Mesenchymal stem cell (in vitro differentiated cells and primary cell): ENCODE measurements at regions not wholly inside any gene's neighbourhood (a gene's known extent, or its start where the extent isn't known, plus 50 kb on each side); places are given as distances from the start of the nearest gene placed in this dataset.
"Not testable (repeated sequence)": the region's sequence is repeated elsewhere in the genome, so short reads cannot be mapped to it uniquely, and the experiment has no call there.

Experiments used
- DNase-seq: peaks from one replicate; pipeline ENCODE4 v3.0.0-alpha.2; 2013
- H2AFZ ChIP-seq: one replicate; pipeline ENCODE4 v1.6.1; 2013; ENCODE audit warnings: low read depth, mild to moderate bottlenecking, control low read depth, inconsistent platforms, low read length, moderate library complexity
- H2AK5ac ChIP-seq: 2 replicates; pipeline ENCODE4 v1.6.1; 2013; ENCODE audit warnings: low read length, moderate library complexity, mild to moderate bottlenecking, inconsistent platforms; ENCODE audit not compliant: severe bottlenecking
- H2BK120ac ChIP-seq: one replicate; pipeline ENCODE4 v1.6.1; 2013; ENCODE audit warnings: low read depth, mild to moderate bottlenecking, inconsistent platforms, low read length, moderate library complexity
- H2BK12ac ChIP-seq, 2 experiments: one replicate each; pipeline ENCODE4 v1.6.1; 2013; ENCODE audit warnings: inconsistent platforms in 2 of 2, low read length in 2 of 2, mild to moderate bottlenecking in 2 of 2, moderate library complexity in 2 of 2, control low read depth in 1 of 2
- H2BK15ac ChIP-seq: one replicate; pipeline ENCODE4 v1.6.1; 2013; ENCODE audit warnings: mild to moderate bottlenecking, low read depth, inconsistent platforms; ENCODE audit not compliant: poor library complexity, severe bottlenecking
- H2BK5ac ChIP-seq: 2 replicates; pipeline ENCODE4 v1.6.1; 2013; ENCODE audit warnings: low read depth, mild to moderate bottlenecking, low read length, control low read depth, inconsistent platforms; ENCODE audit not compliant: poor library complexity, severe bottlenecking
- H3K14ac ChIP-seq, 2 experiments: one replicate each; pipeline ENCODE4 v1.6.1; 2013; ENCODE audit warnings: inconsistent platforms in 2 of 2, low read length in 2 of 2, control low read depth in 1 of 2, mild to moderate bottlenecking in 1 of 2, moderate library complexity in 1 of 2
- H3K18ac ChIP-seq, 2 experiments: one replicate each; pipeline ENCODE4 v1.6.1; 2013; ENCODE audit warnings: inconsistent platforms in 2 of 2, low read length in 2 of 2, control low read depth in 1 of 2, low read depth in 1 of 2, mild to moderate bottlenecking in 1 of 2
- H3K23ac ChIP-seq, 2 experiments: one replicate each; pipeline ENCODE4 v1.6.1; 2013; ENCODE audit warnings: inconsistent platforms in 2 of 2, low read length in 2 of 2, mild to moderate bottlenecking in 2 of 2, moderate library complexity in 2 of 2, control low read depth in 1 of 2
- H3K27ac ChIP-seq: 2 replicates; pipeline ENCODE4 v1.5.1; 2013; ENCODE audit warnings: mild to moderate bottlenecking, moderate library complexity, low read length, control low read depth, inconsistent platforms; ENCODE audit not compliant: poor library complexity, severe bottlenecking
- H3K27me3 ChIP-seq, 2 experiments: 2 replicates each; pipeline versions ENCODE4 v1.6.1 to v1.7.0; 2013; ENCODE audit warnings: low read length in 2 of 2, mild to moderate bottlenecking in 2 of 2, moderate library complexity in 2 of 2, control low read depth in 1 of 2, inconsistent platforms in 1 of 2; ENCODE audit not compliant: control insufficient read depth in 1 of 2, insufficient read depth in 1 of 2
- H3K36me3 ChIP-seq, 2 experiments: 2 replicates each; pipeline versions ENCODE4 v1.6.1 to v1.7.0; 2013; ENCODE audit warnings: low read length in 2 of 2, control low read depth in 1 of 2, inconsistent platforms in 1 of 2, low read depth in 1 of 2, mild to moderate bottlenecking in 1 of 2; ENCODE audit not compliant: insufficient read depth in 2 of 2, control insufficient read depth in 1 of 2
- H3K4ac ChIP-seq, 2 experiments: one replicate each; pipeline ENCODE4 v1.6.1; 2013; ENCODE audit warnings: inconsistent platforms in 2 of 2, low read length in 2 of 2, mild to moderate bottlenecking in 2 of 2, moderate library complexity in 2 of 2, control low read depth in 1 of 2, low read depth in 1 of 2
- H3K4me1 ChIP-seq: 2 replicates; pipeline ENCODE4 v1.6.1; 2013; ENCODE audit warnings: low read depth, low read length, control low read depth; ENCODE audit not compliant: control insufficient read depth, insufficient read depth
- H3K4me2 ChIP-seq: 2 replicates; pipeline ENCODE4 v1.6.1; 2013; ENCODE audit warnings: low read length, mild to moderate bottlenecking, inconsistent platforms; ENCODE audit not compliant: poor library complexity, severe bottlenecking
- H3K4me3 ChIP-seq, 2 experiments: 2 replicates each; pipeline versions ENCODE4 v1.5.1 to v1.7.0; 2013; ENCODE audit warnings: low read length in 2 of 2, mild to moderate bottlenecking in 2 of 2, control low read depth in 1 of 2, low read depth in 1 of 2; ENCODE audit not compliant: insufficient read depth in 1 of 2
- H3K79me1 ChIP-seq: replicated peaks from 2 replicates; pipeline ENCODE4 v1.6.1; 2013; ENCODE audit warnings: mild to moderate bottlenecking, control low read depth, low read length, inconsistent platforms; ENCODE audit not compliant: poor library complexity, severe bottlenecking
- H3K9ac ChIP-seq: 2 replicates; pipeline ENCODE4 v1.7.0; 2013; ENCODE audit warnings: mild to moderate bottlenecking, low read length, moderate library complexity
- H3K9me3 ChIP-seq: 2 replicates; pipeline ENCODE4 v1.7.0; 2013; ENCODE audit warnings: mild to moderate bottlenecking, low read length; ENCODE audit not compliant: control insufficient read depth
- H4K8ac ChIP-seq: one replicate; pipeline ENCODE4 v1.6.1; 2013; ENCODE audit warnings: inconsistent platforms, mild to moderate bottlenecking, low read length, moderate library complexity
- H4K91ac ChIP-seq: one replicate; pipeline ENCODE4 v1.6.1; 2013; ENCODE audit warnings: mild to moderate bottlenecking, low read length, inconsistent platforms
- WGBS: methylation state at CpG from one replicate; pipeline ENCODE4 v1.1.7; 2013; ENCODE audit warnings: mixed read lengths; 5-methylcytosine and 5-hydroxymethylcytosine counted together

- not testable (repeated sequence) for H3K36me3 ChIP-seq, H4K8ac ChIP-seq, H3K27ac ChIP-seq, H3K4ac ChIP-seq, H3K79me1 ChIP-seq, H4K91ac ChIP-seq, H2BK12ac ChIP-seq, H3K9ac ChIP-seq, H3K27me3 ChIP-seq, H3K4me1 ChIP-seq, H2AK5ac ChIP-seq, H3K14ac ChIP-seq, H3K4me2 ChIP-seq, H2BK5ac ChIP-seq, H3K18ac ChIP-seq, H3K23ac ChIP-seq, H2BK120ac ChIP-seq, H2AFZ ChIP-seq, H3K4me3 ChIP-seq, H3K9me3 ChIP-seq, DNase-seq, H2BK15ac ChIP-seq
- 36% methylated on average over 3 of the region's 5 CpGs for WGBS
Observed at GRCh38 chr21:9914135-9914534, 607.2 kb upstream of the TPTE start.

GRCh38 chr21:9919446-9919845 lies 601.9 kb upstream of the TPTE start:
- H2BK15ac ChIP-seq, H2BK12ac ChIP-seq, H3K27me3 ChIP-seq, H4K91ac ChIP-seq, H3K18ac ChIP-seq, H3K9me3 ChIP-seq, H3K4me3 ChIP-seq, H3K14ac ChIP-seq, H4K8ac ChIP-seq, H3K4ac ChIP-seq, H3K23ac ChIP-seq, H2BK120ac ChIP-seq, H2BK5ac ChIP-seq, H3K79me1 ChIP-seq, H2AK5ac ChIP-seq, DNase-seq, H3K9ac ChIP-seq, H3K27ac ChIP-seq, H3K4me2 ChIP-seq, H2AFZ ChIP-seq, H3K36me3 ChIP-seq, H3K4me1 ChIP-seq: not testable (repeated sequence)
- WGBS, result 50% methylated on average over 1 of the region's 1 CpG

DNA sequence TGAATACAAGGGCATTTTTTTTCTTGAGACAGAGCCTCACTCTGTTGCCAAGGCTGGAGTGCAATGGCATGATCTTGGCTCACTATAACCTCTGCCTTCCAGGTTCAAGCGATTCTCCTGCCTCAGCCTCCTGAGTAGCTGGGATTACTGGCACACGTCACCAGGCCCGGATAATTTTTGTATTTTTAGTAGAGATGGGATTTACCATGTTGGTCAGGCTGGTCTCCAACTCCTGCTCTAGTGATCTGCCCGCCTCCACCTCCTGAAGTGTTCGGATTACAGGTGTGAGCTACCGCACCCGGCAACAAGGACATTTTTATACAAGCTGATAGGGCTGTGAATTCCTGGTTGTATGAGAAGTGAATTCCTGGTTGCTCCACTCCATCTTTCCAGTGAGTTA lies 577.7 kb upstream of the TPTE start:
- H4K8ac ChIP-seq, H3K36me3 ChIP-seq: not testable (repeated sequence)

DNA sequence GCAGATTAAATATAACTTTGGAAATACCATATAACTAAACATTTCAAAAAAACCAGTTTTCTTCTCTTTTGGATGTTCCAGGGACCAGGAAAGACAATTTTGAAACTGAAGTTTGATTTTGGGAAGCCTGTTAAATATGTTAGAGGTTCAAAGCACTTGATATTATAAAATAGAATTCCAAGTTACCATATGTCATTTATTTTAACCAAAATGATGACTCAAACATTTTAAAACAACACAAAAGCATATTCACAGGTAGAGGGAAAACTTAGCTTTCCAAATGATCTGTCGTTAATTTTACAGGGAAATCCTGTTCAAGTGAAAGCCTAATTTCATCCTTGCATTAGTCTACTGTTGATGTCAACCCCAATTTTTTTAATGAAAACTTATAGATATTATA lies 575.3 kb upstream of the TPTE start:
- H3K9ac ChIP-seq, H3K4me1 ChIP-seq, H3K4me2 ChIP-seq, H4K8ac ChIP-seq, H2BK12ac ChIP-seq, H4K91ac ChIP-seq, H2AFZ ChIP-seq, DNase-seq, H3K18ac ChIP-seq, H3K27ac ChIP-seq, H3K4me3 ChIP-seq, H3K27me3 ChIP-seq, H3K79me1 ChIP-seq, H2AK5ac ChIP-seq, H3K14ac ChIP-seq, H2BK120ac ChIP-seq, H3K36me3 ChIP-seq, H2BK5ac ChIP-seq, H2BK15ac ChIP-seq, H3K4ac ChIP-seq, H3K23ac ChIP-seq: not testable (repeated sequence)
- 38% methylated on average over 1 of the region's 1 CpG for WGBS
- peaks cover 42% of the 10 kb centered on the region for H3K9me3 ChIP-seq

More for the DNA sequence above, 577.7 kb upstream of the TPTE start:
- H3K4me1 ChIP-seq, H3K79me1 ChIP-seq, H3K4me2 ChIP-seq, H3K23ac ChIP-seq, H3K14ac ChIP-seq, H2BK15ac ChIP-seq, H2BK5ac ChIP-seq, H2AFZ ChIP-seq, H3K27me3 ChIP-seq, H2BK120ac ChIP-seq, H3K4me3 ChIP-seq, H3K4ac ChIP-seq, H4K91ac ChIP-seq, H2AK5ac ChIP-seq, H3K18ac ChIP-seq, H3K27ac ChIP-seq, DNase-seq, H3K9ac ChIP-seq, H2BK12ac ChIP-seq: not testable (repeated sequence)
- H3K9me3 ChIP-seq, result peaks cover 41% of the 10 kb centered on the region
- 71% methylated on average over 7 of the region's 7 CpGs for WGBS
